Skin epidermis (tissue), 12 donors: ENCODE measurements at regions not wholly inside any gene's neighbourhood (a gene's known extent, or its start where the extent isn't known, plus 50 kb on each side); places are given as distances from the start of the nearest gene placed in this dataset.

Source experiments
- H3K27ac ChIP-seq, 21 experiments: fragments of 200-600 bp; sonication (generic) in 11 of 21; one replicate each; pipeline ENCODE4 v1.5.0; 2020; ENCODE audit warnings: mild to moderate bottlenecking in 3 of 21, inconsistent platforms in 2 of 21, moderate library complexity in 2 of 21
- H3K4me3 ChIP-seq, 7 experiments: fragments of 200-600 bp; sonication (generic) in 2 of 7; one replicate each; pipeline ENCODE4 v1.5.0; 2020; ENCODE audit warnings: inconsistent platforms in 2 of 7, mild to moderate bottlenecking in 2 of 7, moderate library complexity in 1 of 7

- Histone ChIP-seq H3K27ac (no peak overlapping the region), H3K4me3 (no peak overlapping the region)
Observed at GRCh38 chr3:178439504-178439903, 96.7 kb upstream of the KCNMB2 start.

GRCh38 chr3:178440043-178440442 lies 96.2 kb upstream of the KCNMB2 start:
- no peak overlapping the region for H3K27ac ChIP-seq
- no peak overlapping the region for H3K4me3 ChIP-seq

GRCh38 chr3:178443634-178444033 lies 92.6 kb upstream of the KCNMB2 start:
- H3K27ac ChIP-seq, result no peak overlapping the region
- H3K4me3 ChIP-seq, result no peak overlapping the region

- Histone ChIP-seq H3K4me3 (no peak overlapping the region), H3K27ac (no peak overlapping the region)
Observed at GRCh38 chr3:178445139-178445538, 91.1 kb upstream of the KCNMB2 start.

- no peak overlapping the region for H3K27ac ChIP-seq
- no peak overlapping the region for H3K4me3 ChIP-seq
Observed at GRCh38 chr3:178446059-178446458, 90.2 kb upstream of the KCNMB2 start.

- no peak overlapping the region for H3K4me3 ChIP-seq
Observed at GRCh38 chr3:178450476-178450875, 85.8 kb upstream of the KCNMB2 start.

GRCh38 chr3:178451799-178452198 lies 84.4 kb upstream of the KCNMB2 start:
- Histone ChIP-seq H3K27ac (no peak overlapping the region), H3K4me3 (no peak overlapping the region)

More at GRCh38 chr3:178450476-178450875, 85.8 kb upstream of the KCNMB2 start:
- H3K27ac ChIP-seq, result no peak overlapping the region

- Histone ChIP-seq H3K27ac (no peak overlapping the region), H3K4me3 (no peak overlapping the region)
Observed at GRCh38 chr3:178454726-178455125, 81.5 kb upstream of the KCNMB2 start.

- H3K4me3 ChIP-seq, result no peak overlapping the region
- no peak overlapping the region for H3K27ac ChIP-seq
Observed at GRCh38 chr3:178455226-178455625, 81.0 kb upstream of the KCNMB2 start.

- Histone ChIP-seq H3K4me3 (no peak overlapping the region), H3K27ac (no peak overlapping the region)
Observed at GRCh38 chr3:178455946-178456345, 80.3 kb upstream of the KCNMB2 start.

GRCh38 chr3:178456621-178457285 lies 79.5 kb upstream of the KCNMB2 start:
- Histone ChIP-seq H3K27ac (no peak overlapping the region), H3K4me3 (no peak overlapping the region)

GRCh38 chr3:178457511-178457910 lies 78.7 kb upstream of the KCNMB2 start:
- no peak overlapping the region for H3K27ac ChIP-seq
- no peak overlapping the region for H3K4me3 ChIP-seq

GRCh38 chr3:178458313-178459037 lies 77.8 kb upstream of the KCNMB2 start:
- Histone ChIP-seq H3K4me3 (no peak overlapping the region), H3K27ac (no peak overlapping the region)

- Histone ChIP-seq H3K27ac (no peak overlapping the region), H3K4me3 (no peak overlapping the region)
Observed at GRCh38 chr3:178459038-178459410, 77.2 kb upstream of the KCNMB2 start.

- H3K27ac ChIP-seq, result no peak overlapping the region
- no peak overlapping the region for H3K4me3 ChIP-seq
Observed at GRCh38 chr3:178465260-178466180, 70.7 kb upstream of the KCNMB2 start.

- H3K27ac ChIP-seq, result no peak overlapping the region
Observed at GRCh38 chr3:178472941-178473340, 63.3 kb upstream of the KCNMB2 start.

GRCh38 chr3:178474526-178474925 lies 61.7 kb upstream of the KCNMB2 start:
- H3K4me3 ChIP-seq, result no peak overlapping the region
- H3K27ac ChIP-seq, result no peak overlapping the region

More at GRCh38 chr3:178472941-178473340, 63.3 kb upstream of the KCNMB2 start:
- no peak overlapping the region for H3K4me3 ChIP-seq

- H3K27ac ChIP-seq, result no peak overlapping the region
- no peak overlapping the region for H3K4me3 ChIP-seq
Observed at GRCh38 chr3:178475062-178475461, 61.2 kb upstream of the KCNMB2 start.

- H3K27ac ChIP-seq, result no peak overlapping the region
- H3K4me3 ChIP-seq, result no peak overlapping the region
Observed at GRCh38 chr3:178476886-178477285, 59.4 kb upstream of the KCNMB2 start.

GRCh38 chr3:178479446-178479845 lies 56.8 kb upstream of the KCNMB2 start:
- no peak overlapping the region for H3K4me3 ChIP-seq
- no peak overlapping the region for H3K27ac ChIP-seq

GRCh38 chr3:178479860-178480259 lies 56.4 kb upstream of the KCNMB2 start:
- H3K27ac ChIP-seq, result no peak overlapping the region
- no peak overlapping the region for H3K4me3 ChIP-seq
